Right hindlimb (tissue), 1 donor: ENCODE measurements at regions not wholly inside any gene's neighbourhood (a gene's known extent, or its start where the extent isn't known, plus 50 kb on each side); places are given as distances from the start of the nearest gene placed in this dataset.

Source experiments
- DNase-seq: peaks from one replicate; pipeline ENCODE4 v3.0.0-alpha.2; 2018

DNA sequence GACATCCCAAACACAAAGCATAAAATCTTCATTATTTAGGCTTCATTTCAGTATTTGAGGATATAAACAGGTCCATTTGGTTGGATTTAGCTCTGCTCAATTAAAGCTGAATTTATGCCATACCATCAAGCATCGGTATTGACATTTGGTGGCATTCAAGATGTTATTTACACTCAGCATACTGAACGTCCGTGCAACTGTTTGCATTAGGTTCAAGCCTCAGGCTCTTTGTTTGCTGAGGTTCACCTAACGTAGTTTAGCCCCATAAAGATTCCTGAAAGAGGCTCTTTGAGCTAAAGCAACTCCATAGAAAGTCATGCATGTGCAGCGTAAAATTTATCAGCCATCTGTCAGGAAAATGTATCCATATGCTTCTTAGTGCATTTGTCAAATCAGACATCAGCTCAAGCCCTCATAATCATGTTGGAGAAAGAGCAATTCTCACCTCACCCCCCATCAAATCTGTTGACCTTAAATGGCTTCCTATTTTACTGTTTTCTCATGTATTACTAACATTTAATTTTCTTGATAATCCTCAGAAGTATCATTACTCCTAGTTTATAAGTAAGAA, 366.9 kb downstream of the EPHA4 start:
- DNase-seq = no peak

DNA sequence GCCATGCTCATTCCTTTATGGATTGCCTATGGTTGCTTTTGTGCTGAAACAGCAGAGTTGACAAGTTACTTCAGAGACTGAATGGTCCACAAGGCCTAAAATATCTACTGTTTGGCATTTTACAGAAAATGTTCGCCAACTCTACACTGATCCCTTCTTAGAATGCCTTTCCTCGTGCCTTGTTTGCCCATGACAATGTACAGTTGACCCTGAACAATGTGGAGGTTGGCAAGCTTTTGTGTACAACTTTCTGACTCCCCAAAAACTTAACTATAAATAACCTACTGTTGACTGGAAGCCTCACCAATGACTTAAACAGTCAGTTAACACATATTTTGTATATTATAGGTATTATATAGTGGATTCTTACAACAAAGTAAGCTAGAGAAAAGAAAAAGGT, 361.4 kb downstream of the EPHA4 start:
- no peak for DNase-seq

DNA sequence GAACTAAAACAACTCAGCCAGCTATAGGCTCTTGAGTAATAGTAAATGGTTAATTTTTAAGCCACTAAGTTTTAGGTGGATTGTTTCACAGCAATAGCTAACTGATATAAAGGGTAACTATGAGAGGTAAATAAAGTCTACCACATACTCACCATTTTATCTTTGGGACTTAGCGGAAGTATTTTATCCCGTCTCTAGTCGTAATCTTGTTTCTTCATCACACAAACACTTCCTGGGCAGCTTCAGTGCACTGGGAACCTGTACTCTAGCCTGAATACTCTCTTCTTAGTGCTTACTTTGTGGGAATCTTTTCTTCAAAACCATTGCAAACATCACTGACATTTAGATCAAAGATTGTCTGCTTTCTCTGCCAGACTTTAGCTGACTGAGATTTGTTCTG, 360.5 kb downstream of the EPHA4 start:
- DNase-seq = no peak

GRCh38 chr2:221212105-221212504, 360.0 kb downstream of the EPHA4 start:
- no peak for DNase-seq

DNA sequence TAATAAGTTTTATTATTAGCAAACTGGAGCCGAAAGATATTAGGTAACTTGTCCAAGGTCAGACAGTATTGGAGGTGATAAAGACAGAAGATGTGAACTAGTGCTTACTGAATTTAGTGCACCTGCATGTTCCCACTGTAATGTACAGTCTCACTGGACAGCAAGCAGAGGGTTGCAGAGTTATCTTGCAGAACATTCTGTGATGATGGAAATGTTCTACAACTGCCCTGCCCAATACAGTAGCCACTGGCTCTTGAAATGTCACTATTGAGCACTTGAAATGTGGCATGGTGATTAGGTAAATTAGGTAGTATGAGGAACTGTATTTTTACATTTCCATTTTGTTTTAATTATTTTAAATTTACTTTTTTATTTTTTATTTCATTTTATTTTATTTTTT, 356.6 kb downstream of the EPHA4 start:
- DNase-seq = no peak

DNA sequence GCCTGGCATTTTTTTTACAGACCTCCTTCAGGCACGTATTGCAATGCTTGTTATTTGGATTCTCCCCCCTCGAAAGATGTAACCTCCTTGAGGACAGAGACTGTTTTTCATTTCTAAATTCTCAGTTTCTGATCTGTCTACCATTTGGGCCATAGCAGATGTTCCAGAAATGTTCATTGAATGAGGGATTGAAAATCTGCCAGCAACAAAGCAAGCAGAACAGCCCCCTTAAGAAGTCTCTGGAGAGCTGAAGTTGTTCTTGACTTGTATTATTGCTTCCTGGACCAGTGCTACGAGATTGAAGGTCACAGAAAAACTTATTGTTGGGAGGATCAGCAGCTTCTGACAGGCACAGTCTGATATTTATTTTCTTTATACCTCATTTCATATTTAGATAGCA, 355.5 kb downstream of the EPHA4 start:
- DNase-seq = no peak

- no peak for DNase-seq
Measured at GRCh38 chr2:221225752-221226151, 346.4 kb downstream of the EPHA4 start.

GRCh38 chr2:221228214-221228769, 343.8 kb downstream of the EPHA4 start:
- DNase-seq = no peak

DNA sequence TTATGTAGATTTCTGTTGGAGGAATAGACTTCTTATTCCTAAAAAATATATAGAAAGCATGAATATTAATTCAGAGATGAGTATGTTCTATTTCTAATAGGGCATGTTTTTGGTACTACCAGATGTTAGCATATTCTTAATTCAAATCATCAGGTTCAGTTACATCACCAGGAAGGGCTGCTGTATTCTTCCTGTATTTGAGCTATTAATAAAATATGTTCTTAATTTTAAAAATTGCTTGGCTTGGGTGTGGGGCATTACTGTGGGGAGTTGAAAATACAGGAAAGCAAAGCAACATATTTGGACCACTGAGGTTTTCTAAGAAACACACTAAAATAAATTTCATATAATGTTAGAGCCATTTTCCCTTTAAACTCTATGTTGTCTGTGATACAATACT, 343.0 kb downstream of the EPHA4 start:
- DNase-seq = no peak

GRCh38 chr2:221231511-221231910, 340.6 kb downstream of the EPHA4 start:
- DNase-seq = no peak

DNA sequence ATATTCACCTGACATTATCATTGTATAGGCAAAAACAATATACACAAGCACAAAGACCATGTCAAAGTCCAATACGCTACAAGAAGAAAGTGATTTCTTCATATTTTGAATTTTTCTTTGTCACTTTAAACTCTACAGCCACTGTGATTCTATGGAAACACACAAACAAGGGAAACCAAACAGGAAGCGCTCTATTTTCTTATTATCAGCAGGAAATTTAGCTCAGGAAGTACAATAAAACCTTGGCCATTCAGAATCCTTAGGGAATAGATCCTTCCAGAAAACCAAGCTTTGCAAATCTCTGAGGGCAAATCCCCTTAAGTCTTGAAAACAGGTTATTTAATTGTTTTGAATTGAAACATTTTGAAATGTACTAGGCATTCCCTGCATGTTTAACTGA, 336.2 kb downstream of the EPHA4 start:
- no peak for DNase-seq

DNA sequence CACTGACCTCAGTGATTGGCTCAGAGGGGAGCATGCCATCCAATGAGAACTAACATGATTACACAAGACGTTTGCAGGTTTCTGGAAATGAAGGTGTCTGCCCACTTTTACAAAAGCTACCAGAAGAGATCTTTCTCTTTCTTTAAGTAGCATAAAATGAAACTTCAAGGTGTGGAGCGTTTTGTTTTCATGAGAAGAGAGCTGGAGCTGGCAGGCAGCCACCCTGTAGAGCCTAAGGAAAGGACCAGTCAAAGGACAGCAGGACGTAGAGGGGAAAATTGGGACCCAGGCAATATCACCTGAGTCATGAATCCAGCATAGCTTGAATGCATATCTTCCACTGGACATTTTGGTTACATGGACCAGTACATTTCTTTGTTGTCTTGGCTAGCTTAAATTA, 331.0 kb downstream of the EPHA4 start:
- no peak for DNase-seq

- DNase-seq = no peak
Measured at GRCh38 chr2:221243771-221244170, 328.3 kb downstream of the EPHA4 start.

- no peak for DNase-seq
Measured at GRCh38 chr2:221245045-221245444, 327.1 kb downstream of the EPHA4 start.

DNA sequence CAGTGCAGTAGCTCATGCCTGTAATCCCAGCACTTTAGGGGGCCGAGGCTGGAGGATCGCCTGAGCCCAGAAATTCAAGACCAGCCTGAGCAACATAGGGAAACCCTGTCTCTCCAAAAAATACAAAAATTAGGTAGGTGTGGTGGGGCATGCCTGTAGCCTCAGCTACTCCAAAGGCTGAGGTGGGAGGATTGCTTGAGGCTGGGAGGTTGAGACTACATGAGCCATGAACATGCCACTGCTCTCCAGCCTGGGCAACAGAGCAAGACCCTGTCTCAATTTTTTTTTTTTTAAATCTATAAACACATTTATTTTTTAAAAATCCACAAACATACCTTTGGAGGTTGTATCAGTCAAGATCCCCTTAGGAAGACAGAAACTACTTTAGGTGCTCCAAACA, 326.3 kb downstream of the EPHA4 start:
- DNase-seq = no peak

DNA sequence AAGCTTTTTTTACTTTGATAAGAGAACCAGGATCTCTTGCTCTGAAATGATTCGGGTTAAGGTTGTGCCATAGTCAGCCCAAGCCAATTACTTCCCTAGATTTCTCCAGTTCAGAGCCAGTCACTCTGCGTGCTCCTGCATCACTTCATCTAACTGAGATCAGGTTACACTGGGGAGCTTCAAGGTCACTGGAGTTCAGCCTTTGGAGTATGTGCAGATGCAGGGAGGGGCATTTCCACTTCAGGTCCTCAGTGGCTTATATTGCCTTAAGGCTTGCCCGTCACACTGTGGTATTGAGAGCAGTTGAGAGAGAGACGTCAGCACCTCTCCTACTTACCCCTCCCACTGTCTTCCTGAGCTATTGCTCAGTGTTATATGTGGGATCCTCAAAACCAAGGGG, 317.8 kb downstream of the EPHA4 start:
- DNase-seq = no peak

- no peak for DNase-seq
Measured at GRCh38 chr2:221255862-221256261, 316.2 kb downstream of the EPHA4 start.

- DNase-seq = no peak
Measured at GRCh38 chr2:221258464-221258863, 313.6 kb downstream of the EPHA4 start.

GRCh38 chr2:221262651-221263050, 309.5 kb downstream of the EPHA4 start:
- DNase-seq = no peak

DNA sequence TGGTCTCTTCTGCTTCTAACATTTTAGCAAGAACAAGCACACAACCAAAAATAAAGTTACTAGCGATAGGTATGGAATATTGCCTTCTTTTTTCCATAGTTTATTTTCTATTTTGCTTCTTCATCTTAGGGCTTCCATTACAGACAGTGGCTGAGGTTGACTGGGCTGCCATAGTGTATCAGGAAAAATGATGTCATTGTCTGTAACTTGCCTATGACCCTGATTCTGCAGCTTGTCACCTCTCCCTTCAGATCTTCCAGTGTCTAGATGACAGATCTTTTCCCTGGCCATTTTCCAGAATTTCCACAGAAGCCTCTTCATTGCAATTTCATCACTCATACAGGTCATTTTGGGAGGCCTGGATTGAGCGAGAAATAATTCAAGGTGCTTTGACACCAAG, 308.5 kb downstream of the EPHA4 start:
- no peak for DNase-seq

GRCh38 chr2:221264318-221264717, 307.8 kb downstream of the EPHA4 start:
- no peak for DNase-seq

DNA sequence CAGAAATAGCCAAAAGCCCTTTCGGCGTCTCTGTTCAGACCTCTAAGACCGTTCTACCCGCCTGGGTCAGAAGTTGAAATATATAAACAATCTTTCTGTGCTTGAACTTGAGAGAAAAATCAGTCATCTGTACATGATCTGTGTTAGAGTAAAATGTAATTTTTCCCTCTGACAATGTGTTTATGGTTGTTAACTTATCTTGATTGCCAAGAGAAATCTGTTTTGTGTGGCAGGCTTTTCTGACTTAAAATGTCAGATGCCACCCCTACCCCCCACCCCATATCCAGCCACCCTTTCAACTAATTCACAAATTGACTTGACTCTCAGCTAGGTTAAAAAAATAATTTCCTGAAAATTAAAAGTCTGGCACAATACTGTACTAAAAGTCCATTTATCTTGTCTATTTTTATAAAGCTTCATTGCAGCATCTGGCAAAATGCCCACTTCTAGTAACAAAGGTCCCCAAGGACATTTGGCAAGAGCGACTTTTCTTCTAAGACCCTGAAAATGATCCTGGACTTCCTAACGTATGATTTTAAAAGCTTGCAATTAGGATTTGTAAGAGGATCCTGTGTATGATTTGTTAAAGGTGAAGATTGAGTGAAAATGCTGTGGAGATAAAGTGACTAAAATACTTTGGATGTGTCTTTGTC, 304.2 kb downstream of the EPHA4 start:
- DNase-seq = no peak

- no peak for DNase-seq
Measured at GRCh38 chr2:221268631-221269030, 303.5 kb downstream of the EPHA4 start.

DNA sequence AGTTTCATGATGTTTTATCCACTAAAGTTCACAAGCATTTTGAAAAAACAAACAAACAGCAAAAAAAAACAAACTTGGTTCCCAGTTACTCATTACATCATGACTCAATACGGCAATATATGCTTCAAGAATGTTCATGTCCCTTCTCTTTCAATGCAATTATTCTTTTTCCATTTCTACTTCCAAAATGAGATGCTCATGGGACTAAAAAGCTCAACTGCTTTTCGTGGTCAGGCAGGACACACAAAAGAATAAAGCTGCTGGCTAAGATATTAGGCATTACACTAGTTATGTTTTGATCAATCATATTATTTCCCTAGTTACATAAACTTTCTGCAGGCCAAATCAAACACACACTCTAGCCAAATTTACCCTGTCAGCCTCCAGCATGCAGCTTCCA, 301.3 kb downstream of the EPHA4 start:
- DNase-seq = no peak

DNA sequence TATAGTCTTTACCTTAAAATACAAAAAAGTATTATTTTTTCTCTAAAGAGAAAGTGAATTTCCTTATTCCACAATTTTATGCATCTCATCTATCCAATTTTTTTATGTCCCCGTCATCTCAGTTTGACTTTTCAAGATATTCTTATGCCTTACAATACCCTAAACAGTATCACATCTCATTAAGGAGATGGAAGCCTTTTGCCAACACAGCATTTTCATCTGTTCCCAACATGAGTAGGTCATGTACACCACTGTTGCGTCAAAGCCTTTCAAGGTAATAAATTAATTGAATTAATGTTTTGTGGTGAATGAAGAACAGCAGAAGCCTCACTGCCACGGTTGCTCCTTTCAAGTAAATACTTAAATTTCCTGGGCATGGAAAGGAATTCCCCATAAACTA, 299.4 kb downstream of the EPHA4 start:
- DNase-seq = no peak
